HG03159 (cell line): ENCODE measurements at regions not wholly inside any gene's neighbourhood (a gene's known extent, or its start where the extent isn't known, plus 50 kb on each side); places are given as distances from the start of the nearest gene placed in this dataset.

ENCODE experiments used
- ATAC-seq: cut with Tn5 transposase; IDR thresholded peaks from one replicate; pipeline ENCODE4 v1.9.1; 2021; ENCODE audit warnings: mild to moderate bottlenecking, moderate library complexity; ENCODE audit not compliant: unreplicated experiment

GRCh38 chr20:57866250-57867106 is 156.7 kb upstream of the PMEPA1 start:
- no peak for ATAC-seq

- ATAC-seq, result no peak
Observed at GRCh38 chr20:57865266-57865665, 155.5 kb upstream of the PMEPA1 start.

GRCh38 chr20:57860576-57860975 is 150.8 kb upstream of the PMEPA1 start:
- ATAC-seq, result no peak

GRCh38 chr20:57857969-57858368 is 148.2 kb upstream of the PMEPA1 start:
- no peak for ATAC-seq

GRCh38 chr20:57857118-57857517 is 147.3 kb upstream of the PMEPA1 start:
- no peak for ATAC-seq

- ATAC-seq, result no peak
Observed at GRCh38 chr20:57856658-57857057, 146.8 kb upstream of the PMEPA1 start.

GRCh38 chr20:57851796-57852195 is 142.0 kb upstream of the PMEPA1 start:
- ATAC-seq, result no peak

GRCh38 chr20:57851025-57851682 is 141.3 kb upstream of the PMEPA1 start:
- ATAC-seq, result no peak

GRCh38 chr20:57849521-57850215 is 139.9 kb upstream of the PMEPA1 start:
- ATAC-seq, result no peak

GRCh38 chr20:57849121-57849520 is 139.3 kb upstream of the PMEPA1 start:
- no peak for ATAC-seq

GRCh38 chr20:57848282-57848681 is 138.5 kb upstream of the PMEPA1 start:
- ATAC-seq, result no peak

GRCh38 chr20:57847104-57847503 is 137.3 kb upstream of the PMEPA1 start:
- ATAC-seq, result no peak

GRCh38 chr20:57844626-57845596 is 135.1 kb upstream of the PMEPA1 start:
- no peak for ATAC-seq

- ATAC-seq, result no peak
Observed at GRCh38 chr20:57843941-57844625, 134.3 kb upstream of the PMEPA1 start.

GRCh38 chr20:57842720-57843119 is 132.9 kb upstream of the PMEPA1 start:
- ATAC-seq, result no peak

GRCh38 chr20:57841297-57841866 is 131.6 kb upstream of the PMEPA1 start:
- ATAC-seq, result no peak

- ATAC-seq, result no peak
Observed at GRCh38 chr20:57840504-57841296, 130.9 kb upstream of the PMEPA1 start.

- no peak for ATAC-seq
Observed at GRCh38 chr20:57840066-57840465, 130.3 kb upstream of the PMEPA1 start.

GRCh38 chr20:57838670-57839151 is 128.9 kb upstream of the PMEPA1 start:
- ATAC-seq, result no peak
